ENCODE measurements at regions not wholly inside any gene's neighbourhood (a gene's known extent, or its start where the extent isn't known, plus 50 kb on each side); places are given as distances from the start of the nearest gene placed in this dataset.
"Not testable (repeated sequence)": the region's sequence is repeated elsewhere in the genome, so short reads cannot be mapped to it uniquely, and the experiment has no call there.

DNA sequence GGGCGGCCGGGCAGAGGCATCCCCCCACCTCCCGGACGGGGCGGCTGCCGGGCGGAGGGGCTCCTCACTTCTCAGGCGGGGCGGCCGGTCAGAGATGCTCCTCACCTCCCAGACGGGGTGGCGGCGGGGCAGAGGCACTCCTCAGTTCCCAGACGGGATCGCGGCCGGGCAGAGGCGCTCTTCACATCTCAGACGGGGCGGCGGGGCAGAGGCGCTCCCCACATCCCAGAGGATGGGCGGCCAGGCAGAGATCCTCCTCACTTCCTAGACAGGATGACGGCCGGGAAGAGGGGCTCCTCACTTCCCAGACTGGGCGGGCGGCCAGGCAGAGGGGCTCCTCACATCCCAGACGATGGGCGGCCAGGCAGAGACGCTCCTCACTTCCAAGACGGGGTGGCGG is 463.2 kb downstream of the SQOR start:
- not testable (repeated sequence) for DNase-seq (ENCODE audit: low read depth, low spot score)

DNA sequence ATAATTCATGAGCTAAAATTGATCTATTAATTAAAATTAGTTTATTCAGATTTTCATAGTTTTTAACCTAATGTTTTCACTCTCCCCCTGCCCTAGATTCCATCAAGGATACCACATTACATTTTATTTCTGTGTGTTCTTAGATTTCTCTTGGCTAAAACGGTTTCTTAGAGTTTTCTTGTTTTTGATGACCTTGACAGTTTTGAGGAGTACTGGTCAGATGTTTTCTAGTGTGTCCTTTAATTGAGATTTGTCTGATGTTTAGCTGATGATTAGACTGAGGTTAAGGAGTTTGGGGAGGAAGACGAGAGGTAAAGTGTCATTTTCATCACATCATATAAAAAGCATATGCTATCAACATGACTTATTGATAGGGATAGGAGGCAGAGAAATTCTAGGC is 475.9 kb downstream of the SQOR start:
- DNase-seq (ENCODE audit: low read depth, low spot score), result no peak

DNA sequence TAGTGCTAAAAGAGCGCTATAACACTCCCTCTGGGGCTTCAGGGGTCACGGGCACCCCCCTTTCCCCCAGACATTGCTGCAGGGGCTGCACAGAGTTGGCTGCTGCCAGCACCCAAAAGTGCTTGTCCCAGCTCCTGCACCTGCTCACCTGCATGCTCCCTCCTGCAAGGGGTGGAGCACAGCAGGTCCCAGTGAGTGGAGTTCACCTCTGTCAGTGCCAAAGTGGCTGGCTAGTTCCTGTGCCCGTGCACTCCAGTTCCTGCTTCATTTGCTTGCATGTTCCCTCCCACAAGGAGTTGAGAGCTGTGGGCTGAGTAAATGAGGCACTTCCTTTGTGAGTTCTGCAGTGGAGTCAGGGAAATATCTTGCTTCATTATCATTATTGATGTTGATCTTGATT is 476.9 kb downstream of the SQOR start:
- DNase-seq (ENCODE audit: low read depth, low spot score), result no peak

DNA sequence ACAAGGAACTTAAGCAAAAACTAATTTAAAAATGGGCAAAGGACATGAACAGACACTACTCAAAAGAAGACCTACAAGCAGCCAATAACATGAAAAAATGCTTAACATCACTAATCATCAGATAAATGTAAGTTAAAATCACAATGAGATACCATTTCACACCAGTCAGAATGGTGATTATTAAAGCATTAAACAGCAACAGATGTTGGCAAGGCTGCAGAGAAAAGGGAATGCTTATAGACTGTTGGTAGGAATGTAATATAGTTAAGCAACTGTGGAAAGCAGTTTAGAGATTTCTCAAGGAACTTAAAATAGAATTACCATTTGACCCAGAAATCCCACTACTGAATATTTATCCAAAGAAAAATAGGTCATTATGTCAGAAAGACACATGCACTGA is 482.2 kb downstream of the SQOR start:
- DNase-seq (ENCODE audit: low read depth, low spot score), result no peak

DNA sequence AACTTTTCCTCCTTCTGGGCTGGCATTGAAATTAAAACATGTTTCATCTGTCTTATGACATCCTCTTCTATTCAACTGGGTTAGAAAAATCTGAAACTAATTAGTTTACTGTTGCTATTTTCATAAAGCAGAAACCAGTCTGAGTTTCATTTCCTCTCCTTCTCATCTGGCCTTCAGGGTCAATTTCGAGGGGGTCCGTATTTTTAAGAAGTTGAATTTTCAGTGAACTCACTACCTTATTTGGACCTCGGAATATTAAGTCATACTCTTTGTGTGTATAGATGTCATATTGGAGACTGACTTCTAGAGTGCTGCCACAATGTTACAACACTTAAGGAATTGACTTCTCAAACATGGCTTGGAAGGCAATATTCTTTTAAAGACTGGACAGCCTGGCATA is 485.9 kb downstream of the SQOR start:
- DNase-seq (ENCODE audit: low read depth, low spot score), result no peak

DNA sequence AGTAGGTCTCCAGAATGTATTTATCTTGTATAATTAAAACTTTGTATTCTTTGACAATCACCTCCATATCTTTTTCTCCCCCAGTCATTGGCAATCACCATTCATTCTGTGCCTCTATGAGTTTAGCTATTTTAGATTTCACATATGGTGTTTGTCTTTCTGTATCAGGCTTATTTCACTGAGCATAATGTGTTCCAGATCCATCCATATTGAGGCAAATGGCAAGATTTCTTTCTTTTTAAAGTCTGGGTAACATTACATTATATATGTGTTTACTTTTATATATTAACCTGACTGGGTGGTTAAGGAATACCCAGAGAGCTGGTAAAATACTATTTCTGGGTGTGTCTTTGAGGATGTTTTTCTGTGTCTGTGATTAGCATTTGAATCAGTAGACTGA is 486.6 kb downstream of the SQOR start:
- no peak for DNase-seq (ENCODE audit: low read depth, low spot score)

DNA sequence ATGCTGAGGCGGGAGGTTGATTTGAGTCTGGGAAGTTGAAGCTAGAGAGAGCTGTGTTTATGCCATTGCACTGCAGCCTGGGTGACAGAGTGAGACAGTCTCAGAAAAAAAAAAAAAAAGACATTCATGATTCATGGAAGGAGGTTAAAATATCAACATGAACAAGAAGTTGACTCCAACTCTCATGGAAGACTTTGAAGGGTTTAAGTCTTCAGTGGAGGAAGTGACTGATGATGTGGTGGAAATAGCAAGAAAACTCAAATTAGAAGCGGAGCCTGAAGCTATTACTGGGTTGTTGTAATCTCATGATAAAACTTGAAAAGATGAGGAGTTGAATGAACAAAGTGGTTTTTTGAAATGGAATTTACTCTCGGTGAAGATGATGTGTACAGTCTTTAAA is 491.8 kb downstream of the SQOR start:
- no peak for DNase-seq (ENCODE audit: low read depth, low spot score)

DNA sequence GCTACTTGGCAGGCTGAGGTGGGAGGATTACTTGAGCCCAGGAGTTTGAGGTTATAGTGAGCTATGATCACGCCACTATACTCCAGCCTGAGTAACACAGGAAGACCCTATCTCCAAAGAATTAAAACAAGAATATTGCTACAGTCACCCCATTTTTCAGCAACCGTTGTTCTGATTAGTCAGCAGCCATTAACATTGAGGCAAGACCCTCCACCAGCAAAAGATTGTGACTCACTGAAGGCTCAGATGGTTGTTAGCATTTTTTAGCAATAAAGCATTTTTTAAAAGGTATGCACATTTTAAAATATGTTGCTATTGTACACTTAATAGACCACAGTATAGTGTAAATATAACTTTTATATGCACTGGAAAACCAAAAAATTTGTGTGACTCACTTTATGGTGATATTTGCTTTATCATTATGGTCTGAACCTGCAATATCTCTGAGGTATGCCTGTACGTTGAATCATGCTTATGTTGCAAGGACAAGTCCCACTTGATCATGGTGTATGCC is 492.6 kb downstream of the SQOR start:
- no peak for DNase-seq (ENCODE audit: low read depth, low spot score)

DNA sequence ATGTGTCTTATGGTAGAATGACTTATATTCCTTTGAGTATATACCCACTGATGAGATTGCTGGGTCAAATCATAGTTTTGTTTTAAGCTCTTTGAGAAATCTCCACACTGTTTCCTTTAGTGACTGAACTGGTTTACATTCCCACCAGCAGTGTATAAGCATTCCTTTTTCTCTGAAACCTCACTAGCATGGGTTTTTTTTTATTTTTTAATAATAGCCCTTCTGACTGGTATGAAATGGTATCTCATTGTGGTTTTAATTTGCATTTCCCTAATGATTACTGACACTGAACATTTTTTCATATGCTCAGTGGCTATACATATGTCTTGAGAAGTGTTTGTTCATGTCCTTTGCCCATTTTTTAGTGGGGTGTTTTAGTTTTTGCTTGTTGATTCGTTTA is 494.3 kb downstream of the SQOR start:
- DNase-seq (ENCODE audit: low read depth, low spot score), result no peak

DNA sequence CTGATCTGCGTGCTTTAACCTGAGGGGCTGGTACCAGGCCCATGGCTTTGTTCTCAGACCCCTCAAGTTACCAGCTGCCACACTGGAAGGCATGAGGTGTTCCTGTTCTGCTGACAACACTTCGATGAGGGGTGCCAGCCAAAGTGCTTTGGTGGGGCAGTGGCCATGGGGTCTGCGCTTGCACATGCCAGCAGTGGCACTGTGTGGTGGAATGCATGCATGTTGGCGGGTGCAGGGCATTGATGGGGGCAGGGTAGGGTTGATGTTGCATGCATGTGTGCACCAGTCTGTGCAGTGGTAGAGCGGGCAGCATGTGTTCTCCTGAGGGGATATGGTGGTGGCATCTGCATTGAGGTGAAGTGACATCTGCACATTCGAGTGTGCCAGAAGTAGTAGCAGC is 497.0 kb downstream of the SQOR start:
- DNase-seq (ENCODE audit: low read depth, low spot score), result no peak

DNA sequence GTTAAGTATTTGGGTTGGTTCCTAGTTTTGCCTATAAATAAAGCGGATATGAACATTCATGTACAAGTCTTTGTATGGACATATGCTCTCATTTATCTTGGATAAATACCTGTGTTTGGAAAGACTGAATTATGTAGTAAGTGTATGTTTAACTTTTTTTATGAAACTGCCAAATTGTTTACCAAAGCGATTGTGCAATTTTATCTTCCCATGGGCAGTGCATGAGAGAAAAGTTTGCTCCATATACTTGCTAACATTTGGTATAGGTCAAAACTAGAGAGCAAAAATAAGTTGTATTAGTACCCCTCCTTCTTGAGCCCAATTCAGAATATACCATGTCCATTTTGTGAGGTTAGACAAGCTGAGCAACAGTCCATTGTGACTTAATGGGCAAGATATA is 502.6 kb downstream of the SQOR start:
- DNase-seq (ENCODE audit: low read depth, low spot score), result no peak

DNA sequence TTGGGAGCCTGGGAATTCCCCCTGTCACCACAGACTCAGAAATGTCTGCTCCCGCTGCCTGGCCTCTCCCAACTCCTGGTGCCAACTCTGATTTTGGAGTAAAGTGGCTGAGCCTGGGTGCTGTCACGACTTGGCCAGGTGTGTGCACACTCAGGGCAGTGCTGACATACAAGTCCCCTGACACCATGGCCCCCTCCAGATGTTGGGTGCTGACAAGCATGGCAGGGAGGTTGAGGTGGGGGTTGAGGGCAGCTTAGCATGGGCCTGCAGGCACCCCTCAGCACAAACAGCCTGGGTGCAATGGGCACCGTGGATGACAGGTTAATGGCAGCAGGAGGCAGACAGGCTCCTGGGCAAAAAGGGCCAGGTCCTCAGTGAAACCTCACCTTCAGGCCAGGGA is 511.2 kb downstream of the SQOR start:
- no peak for DNase-seq (ENCODE audit: low read depth, low spot score)

DNA sequence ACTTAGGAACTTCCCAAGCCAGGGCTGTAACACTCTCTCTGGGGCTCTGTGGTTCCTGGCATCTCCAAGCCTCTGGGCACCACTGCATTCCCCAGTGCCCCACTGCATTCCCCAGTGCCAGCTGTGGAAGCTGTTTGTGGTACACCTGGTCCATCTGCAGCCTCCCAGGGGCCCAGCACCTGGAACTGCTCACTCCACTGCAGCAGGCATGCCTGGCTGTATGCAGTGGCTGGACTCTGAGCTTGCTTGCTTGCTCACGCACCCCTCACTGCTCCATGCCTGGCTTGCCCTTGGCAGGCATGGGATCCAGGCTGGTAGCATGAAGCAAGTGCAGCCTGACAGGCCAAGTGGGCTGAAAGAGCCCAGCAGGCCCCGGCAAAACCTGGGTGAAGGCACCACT is 512.1 kb downstream of the SQOR start:
- no peak for DNase-seq (ENCODE audit: low read depth, low spot score)

DNA sequence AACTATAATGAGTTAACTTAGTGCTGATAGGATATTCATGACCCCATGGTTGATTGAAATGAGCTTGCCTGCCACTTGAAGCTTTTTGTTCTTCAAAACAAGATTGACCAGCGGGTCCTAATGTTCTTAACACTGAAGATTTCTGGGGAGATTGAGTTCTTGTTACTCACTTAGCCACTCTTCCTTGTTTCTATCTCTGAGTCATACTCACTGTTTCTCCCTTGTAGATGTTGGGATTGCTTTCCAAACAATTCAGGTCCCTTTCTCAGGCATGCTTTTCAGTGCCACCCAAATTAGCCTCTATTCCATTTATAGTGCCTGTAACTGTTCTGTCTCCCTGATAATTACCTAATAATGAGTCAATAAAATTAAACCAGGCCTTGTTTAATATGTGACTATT is 517.0 kb downstream of the SQOR start:
- DNase-seq (ENCODE audit: low read depth, low spot score), result no peak

DNA sequence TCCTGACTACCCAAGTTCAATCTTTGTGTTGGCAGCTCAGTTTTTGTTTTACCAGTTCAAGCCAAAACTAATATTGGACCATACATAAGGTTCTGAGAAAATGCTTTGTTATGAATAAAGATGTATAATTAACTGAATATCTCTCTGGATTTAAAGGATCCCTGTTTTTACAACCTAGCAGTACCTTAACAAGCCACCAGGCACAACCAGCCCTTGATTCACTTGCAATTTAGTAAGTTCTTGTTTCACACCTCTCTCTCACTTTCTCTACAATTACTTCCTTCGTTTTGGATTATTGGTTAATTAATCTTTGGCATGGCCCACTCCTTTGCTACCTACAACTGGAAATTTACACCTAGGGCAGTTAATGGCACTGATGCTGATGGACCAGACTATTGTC is 531.9 kb downstream of the SQOR start:
- DNase-seq (ENCODE audit: low read depth, low spot score), result no peak

DNA sequence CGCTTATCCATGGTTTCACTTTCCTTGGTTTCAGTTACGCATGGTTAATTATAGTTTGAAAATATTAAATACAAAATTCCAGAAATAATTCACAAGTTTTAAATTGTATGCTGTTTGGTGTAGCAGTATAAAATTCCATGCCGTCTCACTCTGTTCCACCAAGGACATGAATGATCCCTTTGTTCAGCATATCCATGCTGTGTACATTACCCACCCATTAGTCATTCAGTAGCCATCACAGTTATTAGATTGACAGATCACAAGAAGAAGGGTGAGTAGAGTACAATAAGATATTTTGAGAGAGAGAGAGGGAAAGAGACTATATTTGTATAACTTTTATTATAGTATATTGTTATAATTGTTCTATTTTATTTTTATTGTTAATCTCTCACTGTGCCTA is 535.5 kb downstream of the SQOR start:
- DNase-seq (ENCODE audit: low read depth, low spot score), result no peak

DNA sequence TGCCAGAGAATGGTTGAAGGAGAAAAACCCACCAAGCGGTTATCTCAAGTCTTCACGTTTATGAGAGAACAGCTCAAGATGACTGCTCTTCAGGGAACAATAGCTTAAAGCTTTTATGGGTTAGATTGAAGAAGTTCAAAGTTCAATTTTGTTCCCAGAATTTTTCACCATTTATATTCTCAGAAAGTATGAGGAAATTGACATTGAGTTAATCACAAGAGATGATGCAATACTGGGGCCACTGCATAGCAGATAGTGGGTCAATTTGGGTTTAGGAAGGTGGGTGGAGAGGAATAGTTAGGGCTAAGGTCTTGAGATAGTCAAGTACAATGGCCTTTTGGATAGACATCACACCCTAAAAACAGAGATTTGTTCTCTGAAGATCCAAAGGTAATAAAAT is 539.3 kb downstream of the SQOR start:
- no peak for DNase-seq (ENCODE audit: low read depth, low spot score)

DNA sequence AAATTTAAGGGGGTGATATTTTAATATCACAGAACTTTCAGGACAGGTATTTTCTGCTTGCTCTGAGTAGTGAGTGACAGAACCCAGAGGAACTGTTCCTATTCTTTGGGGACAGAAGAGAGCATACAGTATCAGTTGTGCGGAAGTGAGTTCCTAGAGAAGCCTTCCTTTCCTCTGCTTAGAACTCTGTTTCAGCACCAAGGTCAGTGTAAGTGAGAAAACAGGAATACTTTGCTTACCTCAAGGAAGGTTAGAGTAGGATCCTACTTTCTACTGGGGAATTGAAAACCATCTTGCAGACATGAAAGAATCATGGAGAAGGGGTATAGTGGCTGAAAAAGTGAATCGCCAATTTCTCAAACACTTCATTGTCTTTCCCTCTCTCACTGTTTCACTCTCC is 542.4 kb downstream of the SQOR start:
- DNase-seq (ENCODE audit: low read depth, low spot score), result no peak

DNA sequence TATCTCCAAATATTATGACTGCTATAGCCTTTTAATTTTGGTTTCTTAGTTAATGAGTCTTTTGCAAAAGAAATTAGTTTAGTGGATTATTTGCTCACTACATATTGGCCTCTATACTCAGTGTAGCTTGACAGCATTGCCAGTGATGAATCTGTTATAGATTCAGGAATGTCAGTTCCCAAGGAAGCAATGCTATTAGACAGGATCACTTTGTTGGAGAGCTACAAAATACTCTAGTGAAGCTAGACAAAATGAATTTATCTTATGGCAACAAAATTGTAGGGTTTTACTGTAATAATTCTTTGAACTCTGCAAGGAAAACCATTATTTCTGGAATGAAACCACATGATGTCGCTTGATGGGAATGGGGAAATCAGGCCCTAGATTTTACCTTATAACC is 543.3 kb downstream of the SQOR start:
- no peak for DNase-seq (ENCODE audit: low read depth, low spot score)

DNA sequence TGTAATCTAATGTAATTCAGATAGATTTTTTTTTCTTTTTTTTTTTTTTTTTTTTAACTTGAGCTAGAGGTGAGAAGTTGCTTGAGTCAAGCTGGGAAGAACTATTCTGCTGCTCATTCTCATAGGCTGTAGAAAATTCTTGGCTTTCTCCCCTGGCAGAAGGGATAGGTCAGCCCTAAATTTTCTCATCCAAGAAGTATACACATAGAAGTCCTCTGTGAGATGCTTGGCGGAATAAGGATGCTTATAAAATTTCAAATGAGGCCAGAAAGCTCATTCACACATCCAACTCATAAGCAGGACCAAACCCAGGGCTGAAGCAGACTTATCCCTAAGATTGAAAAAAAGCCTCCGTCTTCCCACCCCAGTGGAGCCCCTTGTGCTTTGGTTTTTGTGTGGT is 572.5 kb downstream of the SQOR start:
- DNase-seq (ENCODE audit: low read depth, low spot score), result no peak

DNA sequence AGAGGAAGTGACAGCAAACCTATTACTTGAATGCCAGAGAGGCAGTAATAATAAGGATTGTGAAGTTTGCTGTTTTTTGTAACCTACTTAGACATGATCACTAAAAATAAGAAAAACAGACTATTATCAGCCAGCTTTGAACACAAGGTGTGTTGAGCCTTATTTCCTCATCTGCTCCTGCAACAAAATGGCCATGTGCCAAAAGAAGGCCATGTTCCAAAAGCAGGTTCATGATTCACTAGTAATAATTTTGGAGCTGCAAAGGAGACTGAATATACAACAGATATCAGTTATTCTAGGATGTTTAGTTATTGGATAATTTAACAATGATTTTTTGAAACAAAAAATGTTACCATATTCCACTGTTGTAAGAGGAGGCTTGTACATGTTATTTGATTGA is 578.7 kb downstream of the SQOR start:
- DNase-seq (ENCODE audit: low read depth, low spot score), result no peak

DNA sequence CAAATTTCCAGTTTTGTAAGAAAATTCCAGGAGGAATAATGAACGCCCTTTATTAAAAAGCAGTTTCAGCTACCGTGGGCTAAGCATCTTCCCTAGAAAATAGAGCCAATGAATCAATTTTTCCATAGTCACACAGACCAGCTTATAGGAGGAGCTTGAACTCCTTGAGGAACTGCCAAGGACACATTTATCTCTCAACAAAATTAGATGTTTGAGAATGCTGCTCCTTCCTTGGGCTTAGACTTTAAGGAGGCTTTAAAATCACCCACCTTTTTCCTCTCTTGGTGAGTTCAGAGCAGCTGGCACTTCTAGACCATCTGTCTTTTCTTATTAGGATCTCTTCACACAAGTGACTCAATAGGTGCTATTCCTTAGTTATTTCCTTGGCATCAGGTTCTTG is 588.0 kb downstream of the SQOR start:
- no peak for DNase-seq (ENCODE audit: low read depth, low spot score)

DNA sequence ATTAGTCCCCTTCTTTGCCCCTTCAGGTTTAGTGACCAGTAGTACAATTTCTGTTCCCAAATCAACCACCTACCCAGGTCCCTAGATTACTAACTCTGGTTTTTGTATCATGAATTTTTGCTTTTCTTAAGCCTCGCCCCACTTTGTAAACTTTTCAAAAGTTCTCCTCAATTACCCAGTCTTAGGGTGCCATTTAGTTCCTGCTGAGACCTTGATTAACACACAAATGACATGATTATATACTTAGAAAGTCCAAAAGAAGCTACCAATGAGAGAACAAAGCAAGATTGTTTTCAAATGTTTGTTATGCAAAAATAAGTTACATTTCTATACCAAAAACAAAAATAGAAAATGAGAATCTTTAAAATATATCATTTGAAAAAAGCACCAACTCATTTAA is 594.4 kb downstream of the SQOR start:
- DNase-seq (ENCODE audit: low read depth, low spot score), result no peak

DNA sequence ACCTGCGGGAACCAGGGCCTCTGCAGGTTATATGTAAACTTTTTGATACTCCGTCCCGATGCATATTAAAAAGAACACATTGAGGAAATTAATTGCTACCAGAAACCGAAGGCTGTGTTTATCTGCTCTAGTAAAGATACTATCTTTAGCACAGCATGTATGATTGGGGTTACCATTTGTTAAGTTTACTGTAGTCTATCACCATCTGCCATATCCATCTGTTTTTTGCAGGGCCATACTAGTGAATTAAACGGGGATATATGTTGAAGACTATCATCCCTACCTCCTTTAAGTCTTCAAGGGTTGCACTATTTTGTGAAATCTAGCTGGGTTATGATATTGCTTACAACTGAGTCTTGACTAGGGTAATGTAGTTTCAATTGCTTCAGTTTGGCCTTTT is 597.0 kb downstream of the SQOR start:
- DNase-seq (ENCODE audit: low read depth, low spot score), result no peak

DNA sequence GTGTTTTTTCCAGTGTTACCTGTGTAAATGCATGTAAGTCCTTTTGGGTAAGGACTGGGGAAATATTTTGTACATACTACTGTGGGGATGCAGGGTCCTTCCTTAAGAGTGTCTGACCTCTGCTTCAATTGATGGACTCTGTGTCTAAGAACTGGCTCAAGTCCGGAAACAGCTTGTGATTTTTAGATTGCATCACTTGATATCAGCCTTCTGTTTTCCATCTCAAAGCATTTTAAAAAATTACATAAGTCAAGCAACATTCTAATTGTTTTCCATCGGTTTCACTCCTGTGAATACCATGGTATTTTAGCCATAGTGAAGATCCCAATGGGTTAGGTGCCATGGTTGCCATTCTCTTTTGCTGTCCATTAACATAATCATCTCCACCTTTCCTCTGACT is 597.6 kb downstream of the SQOR start:
- no peak for DNase-seq (ENCODE audit: low read depth, low spot score)
